ENCODE measurements at regions not wholly inside any gene's neighbourhood (a gene's known extent, or its start where the extent isn't known, plus 50 kb on each side); places are given as distances from the start of the nearest gene placed in this dataset.

DNA sequence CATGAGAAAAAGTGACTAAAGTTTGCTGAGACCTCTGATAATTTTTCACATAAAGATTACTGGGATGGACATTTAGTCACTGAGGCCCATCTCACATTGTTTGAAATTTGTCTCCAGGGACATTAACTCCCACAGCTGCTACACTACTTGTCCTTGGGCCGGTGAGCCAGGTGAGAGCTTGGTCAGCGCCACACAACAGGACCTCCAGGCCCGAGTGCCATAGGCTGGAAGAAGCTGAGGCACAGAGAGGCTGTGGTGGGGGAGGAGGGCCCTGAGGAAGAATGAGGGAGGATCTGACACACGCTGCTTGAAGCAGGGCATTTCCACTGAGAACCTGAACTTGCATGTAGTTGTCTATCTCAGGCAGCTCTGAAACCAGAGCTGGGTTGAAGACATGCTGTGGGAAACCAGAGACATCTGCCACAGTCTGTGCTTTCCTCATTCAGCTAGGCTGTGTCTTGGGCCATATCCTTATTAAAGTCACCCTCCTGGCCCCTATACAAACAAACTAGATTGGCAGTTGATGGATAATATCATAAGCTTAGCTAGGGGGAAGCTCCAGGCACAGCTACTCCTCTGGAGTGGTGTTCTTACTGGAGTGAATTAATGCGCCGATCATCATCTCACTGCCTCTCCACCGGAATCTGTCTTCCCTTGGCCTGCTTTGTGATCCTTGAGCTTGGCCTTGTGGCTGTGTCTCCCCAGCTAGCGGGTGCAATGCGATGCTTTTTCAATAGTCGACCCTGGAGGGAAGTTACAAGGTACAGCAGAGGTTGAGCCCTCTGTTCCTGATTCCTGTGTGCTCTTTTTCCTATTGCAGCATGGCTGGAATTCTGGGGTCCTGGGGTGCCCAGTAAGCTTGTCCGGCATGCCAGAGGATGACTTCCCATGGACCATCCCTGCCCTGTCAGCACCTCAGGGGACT, 225.3 kb upstream of the B3GAT1 start:
- Histone ChIP-seq H3K36me3 (no peaks in the 10 kb centered on the region), H3K4me3 (no peak overlapping the region), H3K4me1 (no peaks in the 10 kb centered on the region), H3K9me3 (no peaks in the 10 kb centered on the region), H3K27me3 (peaks cover 0 to 16% of the 10 kb centered on the region in 2 donors), H3K27ac (no peak overlapping the region)
- intact Hi-C loops (cut with DNase I), result no loop called here
- ATAC-seq (no peak), DNase-seq (no peak)
- TF ChIP-seq, protein P1, sequence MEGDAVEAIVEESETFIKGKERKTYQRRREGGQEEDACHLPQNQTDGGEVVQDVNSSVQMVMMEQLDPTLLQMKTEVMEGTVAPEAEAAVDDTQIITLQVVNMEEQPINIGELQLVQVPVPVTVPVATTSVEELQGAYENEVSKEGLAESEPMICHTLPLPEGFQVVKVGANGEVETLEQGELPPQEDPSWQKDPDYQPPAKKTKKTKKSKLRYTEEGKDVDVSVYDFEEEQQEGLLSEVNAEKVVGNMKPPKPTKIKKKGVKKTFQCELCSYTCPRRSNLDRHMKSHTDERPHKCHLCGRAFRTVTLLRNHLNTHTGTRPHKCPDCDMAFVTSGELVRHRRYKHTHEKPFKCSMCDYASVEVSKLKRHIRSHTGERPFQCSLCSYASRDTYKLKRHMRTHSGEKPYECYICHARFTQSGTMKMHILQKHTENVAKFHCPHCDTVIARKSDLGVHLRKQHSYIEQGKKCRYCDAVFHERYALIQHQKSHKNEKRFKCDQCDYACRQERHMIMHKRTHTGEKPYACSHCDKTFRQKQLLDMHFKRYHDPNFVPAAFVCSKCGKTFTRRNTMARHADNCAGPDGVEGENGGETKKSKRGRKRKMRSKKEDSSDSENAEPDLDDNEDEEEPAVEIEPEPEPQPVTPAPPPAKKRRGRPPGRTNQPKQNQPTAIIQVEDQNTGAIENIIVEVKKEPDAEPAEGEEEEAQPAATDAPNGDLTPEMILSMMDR (IDR thresholded peaks at IDR 0.05), result no peak

DNA sequence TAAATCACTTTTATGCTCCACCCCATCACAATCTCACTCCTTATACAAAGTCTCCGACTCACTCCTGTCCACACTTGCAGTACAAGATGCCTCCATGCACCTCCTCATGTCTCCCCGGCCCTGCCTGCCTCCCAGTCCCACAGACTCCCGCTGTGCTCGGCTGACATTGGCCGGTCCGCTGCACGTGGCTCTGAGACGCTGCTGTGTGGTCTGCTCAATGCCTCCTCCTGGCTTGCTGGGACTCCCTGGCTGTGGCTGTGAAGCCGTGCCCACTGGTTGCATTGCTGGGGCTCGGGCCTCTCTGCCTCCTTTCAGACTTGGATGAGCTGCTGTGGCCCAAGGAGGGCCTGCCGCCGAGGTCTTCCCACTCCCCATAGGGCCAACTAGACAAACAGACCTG, 224.0 kb upstream of the B3GAT1 start:
- TF ChIP-seq, protein P1 (IDR thresholded peaks at IDR 0.05), result no peak

DNA sequence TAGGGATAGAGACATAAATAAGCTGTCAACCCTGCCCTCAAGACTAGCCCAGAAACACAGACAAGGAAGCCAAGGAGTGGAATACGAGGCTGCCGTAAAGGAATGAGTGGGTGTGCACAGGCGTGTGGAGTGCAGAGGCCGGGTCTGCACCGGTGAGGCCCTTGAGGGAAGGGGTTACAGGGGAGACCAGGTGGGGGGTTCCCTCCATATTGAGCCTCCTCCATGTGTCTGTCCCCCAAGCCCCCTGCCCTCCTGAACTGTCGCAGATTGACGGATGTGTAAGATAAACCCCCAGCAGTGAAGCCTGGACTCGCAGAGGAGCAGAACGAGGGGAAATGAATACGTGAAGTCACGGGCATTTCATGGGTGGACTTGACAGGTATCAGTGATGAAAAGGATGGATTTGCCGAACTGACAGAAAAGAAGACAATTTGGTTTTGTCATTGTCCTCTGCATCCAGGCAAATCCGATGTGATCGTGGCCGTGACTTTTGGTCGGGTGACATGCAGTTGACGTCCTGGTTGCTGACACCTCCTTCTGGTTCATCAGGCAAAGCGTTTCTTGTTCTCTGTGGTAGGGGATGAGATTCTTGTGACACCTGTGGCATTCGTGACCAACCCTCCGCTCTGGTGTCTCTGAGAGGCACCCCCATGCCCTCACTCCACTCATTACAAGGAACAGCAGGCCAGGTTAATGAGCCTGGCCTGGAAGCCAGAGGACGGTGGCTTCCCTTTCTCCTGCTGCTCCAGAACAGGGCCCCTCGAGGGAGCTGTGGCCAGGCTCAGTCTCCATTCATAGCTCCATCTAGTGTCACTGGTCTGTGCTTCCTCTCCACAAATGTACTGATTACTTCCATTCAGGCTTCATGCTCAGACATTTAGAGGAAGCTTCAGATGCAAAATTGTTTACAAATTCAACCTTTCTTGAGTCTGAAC, 223.1 kb upstream of the B3GAT1 start:
- H3K27ac ChIP-seq, result no peak overlapping the region
- H3K9me3 ChIP-seq, result no peaks in the 10 kb centered on the region
- no peak for DNase-seq
- H3K4me3 ChIP-seq, result no peak overlapping the region
- H3K27me3 ChIP-seq, result no peaks in the 10 kb centered on the region
- H3K4me1 ChIP-seq, result no peaks in the 10 kb centered on the region
- no peaks in the 10 kb centered on the region for H3K36me3 ChIP-seq
- intact Hi-C loops (cut with DNase I), result no loop called here
- no peak for ATAC-seq
- TF ChIP-seq, protein P1 (IDR thresholded peaks at IDR 0.05), result no peak

More for the DNA sequence above, 224.0 kb upstream of the B3GAT1 start:
- ATAC-seq (no peak), DNase-seq (no peak)
- Histone ChIP-seq H3K27me3 (peaks cover 0 to 7% of the 10 kb centered on the region in 2 donors), H3K4me3 (no peak overlapping the region), H3K27ac (no peak overlapping the region), H3K36me3 (no peaks in the 10 kb centered on the region), H3K9me3 (no peaks in the 10 kb centered on the region), H3K4me1 (no peaks in the 10 kb centered on the region)
- intact Hi-C loops (cut with DNase I), result no loop called here

DNA sequence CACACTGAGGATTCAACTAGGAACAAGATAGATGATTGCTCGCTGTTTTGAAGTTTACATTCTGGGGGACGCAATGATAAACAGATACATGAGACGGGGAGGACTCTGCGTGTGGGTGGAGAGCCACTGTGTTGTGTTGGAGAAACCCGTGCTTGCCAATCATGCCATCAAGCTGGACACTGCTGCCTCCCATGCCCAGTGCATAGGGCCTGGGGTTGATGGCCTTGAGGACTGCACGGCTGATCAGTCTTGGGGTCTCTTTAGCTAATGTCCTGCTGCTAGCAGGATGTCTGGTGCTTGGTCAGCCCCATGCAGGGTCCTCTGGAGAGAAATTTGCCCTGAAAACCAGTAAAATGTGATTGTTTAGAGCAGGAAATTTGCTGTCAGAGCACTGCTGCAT, 221.2 kb upstream of the B3GAT1 start:
- intact Hi-C loops (cut with DNase I), result no loop called here
- no peaks in the 10 kb centered on the region for H3K4me1 ChIP-seq
- H3K4me3 ChIP-seq, result no peak overlapping the region
- no peak for DNase-seq
- H3K36me3 ChIP-seq, result no peaks in the 10 kb centered on the region
- no peak overlapping the region for H3K27ac ChIP-seq
- TF ChIP-seq, protein P1 (IDR thresholded peaks at IDR 0.05), result no peak
- no peak for ATAC-seq
- H3K9me3 ChIP-seq, result no peaks in the 10 kb centered on the region
- H3K27me3 ChIP-seq, result peaks cover 0 to 7% of the 10 kb centered on the region in 2 donors

Data from left lung (tissue), 4 donors.